ENCODE measurements at regions not wholly inside any gene's neighbourhood (a gene's known extent, or its start where the extent isn't known, plus 50 kb on each side); places are given as distances from the start of the nearest gene placed in this dataset.

DNA sequence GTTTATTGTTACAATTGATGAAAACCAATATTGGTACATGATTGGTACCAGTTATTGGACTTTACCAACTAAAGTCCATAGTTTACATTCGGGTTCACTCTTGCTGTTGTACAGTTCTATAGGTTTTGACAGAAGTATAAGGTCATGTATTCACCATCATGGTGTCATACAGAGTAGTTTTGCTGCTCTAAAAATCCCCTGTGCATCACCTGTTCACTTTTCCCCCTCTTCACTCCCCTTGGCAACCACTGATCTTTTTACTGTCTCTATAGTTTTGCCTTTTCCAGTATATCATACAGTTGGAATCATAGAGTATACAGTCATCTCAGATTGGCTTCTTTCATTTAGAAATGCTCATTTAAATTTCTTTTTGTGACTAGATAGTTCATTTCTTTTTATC is 51.2 kb upstream of the MED4 start:
- DNase-seq (ENCODE audit: low spot score) (no peak), ATAC-seq (no peak)
